ENCODE measurements at regions not wholly inside any gene's neighbourhood (a gene's known extent, or its start where the extent isn't known, plus 50 kb on each side); places are given as distances from the start of the nearest gene placed in this dataset.

DNA sequence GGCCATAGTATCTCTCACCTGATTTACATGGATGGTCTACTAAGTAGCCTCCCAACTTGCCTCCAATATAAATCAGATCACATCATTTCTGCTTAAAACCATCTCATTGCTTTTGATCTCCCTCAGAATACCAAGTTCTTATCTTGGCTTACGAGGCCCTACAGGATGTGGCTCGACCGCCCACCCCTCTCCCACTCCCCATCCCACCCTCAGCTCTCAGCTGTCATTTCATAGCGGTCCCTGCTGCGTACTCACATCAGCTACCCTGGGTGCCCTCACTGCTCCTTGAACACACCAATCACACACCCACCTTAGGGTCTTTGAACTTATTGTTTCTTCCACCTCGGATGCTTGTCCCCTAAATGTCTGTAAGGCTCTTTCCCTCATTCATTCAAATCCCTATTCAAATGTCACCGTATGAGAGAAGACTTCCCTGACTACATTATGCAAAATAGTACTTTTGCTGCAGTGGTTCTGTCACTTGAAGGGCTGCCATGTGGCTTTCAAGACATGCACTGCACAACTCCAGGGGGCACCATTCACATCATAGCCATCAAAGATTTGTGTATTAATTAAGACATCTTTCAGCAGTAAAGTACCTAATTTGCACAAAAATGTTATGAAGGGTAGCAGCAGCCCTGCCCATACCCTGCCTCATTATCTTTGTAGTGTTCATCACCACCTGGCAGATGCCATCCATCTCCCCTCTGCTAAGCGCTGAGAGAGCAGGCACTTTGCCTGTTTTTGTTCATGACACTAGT, 171.1 kb downstream of the ENC1 start:
- H3K4me3 Mint-ChIP-seq (ENCODE audit: unreplicated experiment) = no peak overlapping the region
- no peaks in the 10 kb centered on the region for H3K36me3 Mint-ChIP-seq (ENCODE audit: insufficient read depth, unreplicated experiment)
- H3K4me1 Mint-ChIP-seq (ENCODE audit: low read depth, unreplicated experiment) = no peaks in the 10 kb centered on the region
- intact Hi-C loops (cut with micrococcal nuclease; ENCODE audit: unreplicated experiment) = no loop called here
- H3K36me3 ChIP-seq (ENCODE audit: control insufficient read depth, insufficient read depth, low read length) = no peaks in the 10 kb centered on the region
- no peaks in the 10 kb centered on the region for H3K9me3 ChIP-seq
- BruUV-seq (replicated peaks) = no TSS peak
- no peaks in the 10 kb centered on the region for H3K27me3 ChIP-seq (replicated peaks; ENCODE audit: control insufficient read depth, insufficient read depth, low read length)
- ChIA-PET CTCF (no interaction called here), POLR2A (no interaction called here)
- TF ChIP-seq, protein P1, sequence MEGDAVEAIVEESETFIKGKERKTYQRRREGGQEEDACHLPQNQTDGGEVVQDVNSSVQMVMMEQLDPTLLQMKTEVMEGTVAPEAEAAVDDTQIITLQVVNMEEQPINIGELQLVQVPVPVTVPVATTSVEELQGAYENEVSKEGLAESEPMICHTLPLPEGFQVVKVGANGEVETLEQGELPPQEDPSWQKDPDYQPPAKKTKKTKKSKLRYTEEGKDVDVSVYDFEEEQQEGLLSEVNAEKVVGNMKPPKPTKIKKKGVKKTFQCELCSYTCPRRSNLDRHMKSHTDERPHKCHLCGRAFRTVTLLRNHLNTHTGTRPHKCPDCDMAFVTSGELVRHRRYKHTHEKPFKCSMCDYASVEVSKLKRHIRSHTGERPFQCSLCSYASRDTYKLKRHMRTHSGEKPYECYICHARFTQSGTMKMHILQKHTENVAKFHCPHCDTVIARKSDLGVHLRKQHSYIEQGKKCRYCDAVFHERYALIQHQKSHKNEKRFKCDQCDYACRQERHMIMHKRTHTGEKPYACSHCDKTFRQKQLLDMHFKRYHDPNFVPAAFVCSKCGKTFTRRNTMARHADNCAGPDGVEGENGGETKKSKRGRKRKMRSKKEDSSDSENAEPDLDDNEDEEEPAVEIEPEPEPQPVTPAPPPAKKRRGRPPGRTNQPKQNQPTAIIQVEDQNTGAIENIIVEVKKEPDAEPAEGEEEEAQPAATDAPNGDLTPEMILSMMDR (IDR thresholded peaks at IDR 0.05; ENCODE audit: insufficient read depth in 1 of 2, low read depth in 1 of 2, low read length in 1 of 2, severe bottlenecking in 1 of 2, unreplicated experiment in 1 of 2) = no peak
- H3K27me3 Mint-ChIP-seq (ENCODE audit: insufficient read depth, unreplicated experiment) = no peaks in the 10 kb centered on the region
- peaks cover 18% of the 10 kb centered on the region for H3K9me3 Mint-ChIP-seq (ENCODE audit: unreplicated experiment)
- no peak for DNase-seq
- no peak overlapping the region for H3K4me3 ChIP-seq (ENCODE audit: low read depth, low read length)
- no peaks in the 10 kb centered on the region for H3K4me1 ChIP-seq
- no peak overlapping the region for H3K27ac Mint-ChIP-seq (ENCODE audit: unreplicated experiment)

- no peak for DNase-seq
- no peaks in the 10 kb centered on the region for H3K36me3 ChIP-seq (ENCODE audit: control insufficient read depth, insufficient read depth, low read length)
- TF ChIP-seq, protein P1 (IDR thresholded peaks at IDR 0.05; ENCODE audit: insufficient read depth in 1 of 2, low read depth in 1 of 2, low read length in 1 of 2, severe bottlenecking in 1 of 2, unreplicated experiment in 1 of 2) = no peak
- H3K27me3 Mint-ChIP-seq (ENCODE audit: insufficient read depth, unreplicated experiment) = no peaks in the 10 kb centered on the region
- no peak overlapping the region for H3K4me3 Mint-ChIP-seq (ENCODE audit: unreplicated experiment)
- H3K4me1 Mint-ChIP-seq (ENCODE audit: low read depth, unreplicated experiment) = no peaks in the 10 kb centered on the region
- no peak overlapping the region for H3K27ac Mint-ChIP-seq (ENCODE audit: unreplicated experiment)
- no peaks in the 10 kb centered on the region for H3K27me3 ChIP-seq (replicated peaks; ENCODE audit: control insufficient read depth, insufficient read depth, low read length)
- peaks cover 18% of the 10 kb centered on the region for H3K9me3 Mint-ChIP-seq (ENCODE audit: unreplicated experiment)
- CTCF ChIA-PET = interaction anchor here (0.5 kb wide), 1 partner anchor 72 kb away, joined by 7 read pairs; no protein-coding TSS in a partner anchor
- no peaks in the 10 kb centered on the region for H3K4me1 ChIP-seq
- no peaks in the 10 kb centered on the region for H3K9me3 ChIP-seq
- BruUV-seq (replicated peaks) = no TSS peak
- H3K4me3 ChIP-seq (ENCODE audit: low read depth, low read length) = no peak overlapping the region
- POLR2A ChIA-PET = no interaction called here
- H3K36me3 Mint-ChIP-seq (ENCODE audit: insufficient read depth, unreplicated experiment) = no peaks in the 10 kb centered on the region
- intact Hi-C loops (cut with micrococcal nuclease; ENCODE audit: unreplicated experiment) = no loop called here
These were observed 172.1 kb downstream of the ENC1 start for GRCh38 chr5:74468421-74468820.

GRCh38 chr5:74465724-74466123, 174.8 kb downstream of the ENC1 start:
- POLR2A ChIA-PET = no interaction called here
- CTCF ChIA-PET = no interaction called here
- Histone ChIP-seq H3K4me1 (no peaks in the 10 kb centered on the region; the same call in 1 of the 2 replicates), H3K9me3 (no peaks in the 10 kb centered on the region), H3K27me3 (replicated peaks; ENCODE audit: control insufficient read depth, insufficient read depth, low read length) (no peaks in the 10 kb centered on the region), H3K36me3 (ENCODE audit: control insufficient read depth, insufficient read depth, low read length) (no peaks in the 10 kb centered on the region), H3K4me3 (ENCODE audit: low read depth, low read length) (no peak overlapping the region)
- H3K27ac Mint-ChIP-seq (ENCODE audit: unreplicated experiment) = no peak overlapping the region
- TF ChIP-seq, protein P1 (IDR thresholded peaks at IDR 0.05; ENCODE audit: insufficient read depth in 1 of 2, low read depth in 1 of 2, low read length in 1 of 2, severe bottlenecking in 1 of 2, unreplicated experiment in 1 of 2) = no peak
- no peak overlapping the region for H3K4me3 Mint-ChIP-seq (ENCODE audit: unreplicated experiment)
- no peaks in the 10 kb centered on the region for H3K27me3 Mint-ChIP-seq (ENCODE audit: insufficient read depth, unreplicated experiment)
- no peaks in the 10 kb centered on the region for H3K36me3 Mint-ChIP-seq (ENCODE audit: insufficient read depth, unreplicated experiment)
- no TSS peak for BruUV-seq (replicated peaks)
- H3K9me3 Mint-ChIP-seq (ENCODE audit: unreplicated experiment) = peaks cover 18% of the 10 kb centered on the region
- no peak for DNase-seq
- intact Hi-C loops (cut with micrococcal nuclease; ENCODE audit: unreplicated experiment) = no loop called here
- H3K4me1 Mint-ChIP-seq (ENCODE audit: low read depth, unreplicated experiment) = no peaks in the 10 kb centered on the region
